ENCODE measurements at regions not wholly inside any gene's neighbourhood (a gene's known extent, or its start where the extent isn't known, plus 50 kb on each side); places are given as distances from the start of the nearest gene placed in this dataset.
"Not testable (repeated sequence)": the region's sequence is repeated elsewhere in the genome, so short reads cannot be mapped to it uniquely, and the experiment has no call there.

GRCh38 chr4:72767618-72768302 is 198.7 kb upstream of the ADAMTS3 start:
- DNase-seq, result no peak

DNA sequence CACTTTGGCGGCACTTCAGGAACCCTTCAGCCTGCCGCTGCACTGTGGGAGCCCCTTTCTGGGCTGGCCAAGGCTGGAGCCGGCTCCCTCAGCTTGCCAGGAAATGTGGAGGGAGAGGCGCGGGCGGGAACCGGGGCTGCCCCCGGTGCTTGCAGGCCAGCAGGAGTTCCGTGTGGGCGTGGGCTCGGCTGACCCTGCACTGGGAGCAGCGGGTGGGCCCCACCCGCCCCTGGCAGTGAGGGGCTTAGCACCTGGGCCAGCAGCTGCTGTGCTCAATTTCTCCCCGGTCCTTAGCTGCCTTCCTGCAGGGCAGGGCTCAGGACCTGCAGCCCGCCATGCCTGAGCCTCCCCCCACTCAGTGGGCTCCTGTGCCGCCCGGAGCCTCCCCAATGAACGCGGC is 196.8 kb upstream of the ADAMTS3 start:
- DNase-seq, result not testable (repeated sequence)

DNA sequence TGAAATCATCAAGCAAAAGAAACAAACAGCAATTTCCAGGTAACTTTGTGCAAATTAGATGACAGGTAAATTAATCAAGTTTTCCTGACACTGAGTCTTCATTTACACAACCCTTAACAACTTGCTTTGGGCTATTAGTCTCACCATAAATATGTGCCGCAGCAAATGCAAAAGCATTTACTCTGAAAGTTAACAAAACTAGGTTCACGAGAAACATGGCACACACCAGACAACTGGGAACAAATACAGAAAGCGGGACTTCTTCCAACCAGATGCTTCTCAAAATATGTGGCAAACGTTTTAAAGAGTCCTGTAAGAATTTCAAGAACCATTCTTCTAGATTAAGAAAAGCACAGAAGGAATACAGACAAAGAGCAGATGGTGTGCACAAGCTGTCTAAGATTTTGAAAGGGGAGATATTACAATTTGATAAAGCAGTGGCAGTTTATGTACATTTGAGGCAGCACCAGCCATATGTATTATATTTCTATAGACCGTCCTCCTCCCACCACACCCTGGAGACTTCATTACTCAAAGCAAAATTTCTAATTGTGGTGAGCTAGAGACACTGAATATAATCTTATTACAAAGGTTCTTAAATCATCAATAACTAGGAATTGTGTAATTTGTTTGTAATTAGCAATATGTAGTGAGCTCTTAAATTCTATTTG is 192.5 kb upstream of the ADAMTS3 start:
- DNase-seq, result no peak

DNA sequence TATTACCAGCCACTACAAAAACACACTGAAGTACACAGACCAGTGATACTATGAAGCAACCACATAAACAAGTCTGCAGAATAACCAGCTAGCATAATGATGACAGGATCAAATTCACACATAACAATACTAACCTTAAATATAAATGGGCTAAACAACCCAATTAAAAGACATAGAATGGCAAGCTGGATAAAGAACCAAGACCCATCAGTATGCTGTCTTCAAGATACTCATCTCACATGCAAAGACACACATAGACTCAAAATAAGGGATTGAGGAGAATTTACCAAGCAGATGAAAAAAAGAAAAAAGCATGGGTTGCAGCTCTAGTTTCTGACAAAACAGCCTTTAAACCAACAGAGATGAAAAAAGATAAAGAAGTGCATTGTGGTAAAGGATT is 184.4 kb upstream of the ADAMTS3 start:
- not testable (repeated sequence) for DNase-seq

DNA sequence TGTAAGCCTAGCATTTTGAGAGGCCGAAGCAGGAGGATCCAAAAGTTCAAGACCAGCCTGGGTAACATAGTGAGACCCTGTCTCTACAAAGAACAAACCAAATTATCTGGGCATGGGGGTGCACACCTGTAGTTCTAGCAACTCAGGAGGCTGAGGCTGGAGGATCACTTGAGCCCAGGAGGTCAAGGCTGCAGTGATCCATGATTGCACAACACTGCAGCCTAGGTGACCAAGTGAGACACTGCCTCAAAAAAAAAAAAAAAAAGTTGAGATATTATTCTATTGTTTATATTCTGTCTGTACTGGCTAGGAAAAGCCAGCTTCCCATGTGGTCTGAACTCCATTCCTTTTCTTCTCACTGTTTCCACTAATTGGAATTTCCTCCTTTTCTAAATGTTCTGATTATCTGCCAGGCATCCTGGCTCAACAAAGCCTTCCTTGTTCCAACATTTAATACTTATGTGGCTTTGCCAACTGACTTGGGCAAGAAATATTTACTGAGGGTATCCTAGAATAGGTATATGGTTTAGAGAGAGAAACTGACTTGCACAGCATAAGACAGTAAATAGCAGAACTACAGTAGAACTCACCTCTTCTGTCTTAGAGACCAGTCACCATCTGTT is 175.2 kb upstream of the ADAMTS3 start:
- DNase-seq, result no peak

GRCh38 chr4:72743078-72743477 is 174.1 kb upstream of the ADAMTS3 start:
- no peak for DNase-seq

- no peak for DNase-seq
Measured at GRCh38 chr4:72715299-72715698, 146.3 kb upstream of the ADAMTS3 start.

- no peak for DNase-seq
Measured at GRCh38 chr4:72714482-72715279, 145.7 kb upstream of the ADAMTS3 start.

GRCh38 chr4:72712997-72713396 is 144.0 kb upstream of the ADAMTS3 start:
- no peak for DNase-seq

DNA sequence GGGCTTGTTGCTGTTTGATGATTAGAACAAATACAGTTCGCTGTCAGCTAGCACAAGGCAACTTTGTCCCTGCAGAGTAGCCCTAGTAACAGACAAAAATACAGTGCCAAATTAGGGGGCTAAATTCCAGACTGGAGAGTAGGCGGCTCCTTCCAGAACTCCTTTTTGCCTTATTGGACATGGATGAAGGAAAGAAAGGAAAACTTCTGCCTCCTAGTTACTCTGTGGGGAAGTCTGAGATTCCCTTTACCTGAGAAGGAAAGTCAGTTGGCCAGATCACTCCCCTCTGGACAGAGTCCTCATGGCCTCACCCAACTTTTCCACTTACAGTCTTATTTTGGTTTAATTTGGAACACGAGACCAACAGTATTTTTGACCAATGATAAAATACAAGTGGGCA is 140.5 kb upstream of the ADAMTS3 start:
- no peak for DNase-seq

- DNase-seq, result no peak
Measured at GRCh38 chr4:72706684-72707083, 137.7 kb upstream of the ADAMTS3 start.

DNA sequence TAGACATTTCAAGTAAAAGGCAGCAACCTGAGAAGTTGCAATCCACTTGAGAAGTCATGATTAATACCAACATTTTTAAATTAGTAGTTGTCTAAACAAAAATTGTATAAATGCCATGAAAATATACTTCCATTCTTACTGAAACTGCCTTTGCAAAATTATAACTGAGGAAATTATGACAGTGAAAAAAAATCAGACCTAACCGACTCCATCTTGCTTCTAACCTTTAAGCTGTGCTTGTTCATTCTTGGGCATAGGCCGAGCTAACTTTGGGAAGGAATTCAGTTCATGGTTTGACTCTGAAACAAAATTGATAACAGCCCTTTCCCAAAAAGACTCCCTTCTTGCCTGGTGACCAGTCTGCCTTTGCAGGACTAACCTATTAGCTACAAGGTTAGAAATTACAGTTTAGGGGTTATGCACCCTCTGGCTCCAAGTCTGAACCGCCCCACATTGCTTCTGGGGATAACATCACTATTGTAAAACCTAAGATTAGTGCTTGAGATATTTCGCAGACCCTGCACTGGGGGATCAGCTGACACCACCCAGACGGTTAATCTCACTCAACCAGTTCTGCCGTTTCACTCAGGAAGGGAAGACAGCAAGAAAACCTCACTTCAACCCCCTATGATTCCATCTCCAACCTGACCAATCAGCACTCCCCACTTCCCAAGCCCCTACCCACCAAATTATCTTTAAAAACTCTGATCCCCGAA is 136.1 kb upstream of the ADAMTS3 start:
- not testable (repeated sequence) for DNase-seq

GRCh38 chr4:72702948-72703347 is 133.9 kb upstream of the ADAMTS3 start:
- no peak for DNase-seq

DNA sequence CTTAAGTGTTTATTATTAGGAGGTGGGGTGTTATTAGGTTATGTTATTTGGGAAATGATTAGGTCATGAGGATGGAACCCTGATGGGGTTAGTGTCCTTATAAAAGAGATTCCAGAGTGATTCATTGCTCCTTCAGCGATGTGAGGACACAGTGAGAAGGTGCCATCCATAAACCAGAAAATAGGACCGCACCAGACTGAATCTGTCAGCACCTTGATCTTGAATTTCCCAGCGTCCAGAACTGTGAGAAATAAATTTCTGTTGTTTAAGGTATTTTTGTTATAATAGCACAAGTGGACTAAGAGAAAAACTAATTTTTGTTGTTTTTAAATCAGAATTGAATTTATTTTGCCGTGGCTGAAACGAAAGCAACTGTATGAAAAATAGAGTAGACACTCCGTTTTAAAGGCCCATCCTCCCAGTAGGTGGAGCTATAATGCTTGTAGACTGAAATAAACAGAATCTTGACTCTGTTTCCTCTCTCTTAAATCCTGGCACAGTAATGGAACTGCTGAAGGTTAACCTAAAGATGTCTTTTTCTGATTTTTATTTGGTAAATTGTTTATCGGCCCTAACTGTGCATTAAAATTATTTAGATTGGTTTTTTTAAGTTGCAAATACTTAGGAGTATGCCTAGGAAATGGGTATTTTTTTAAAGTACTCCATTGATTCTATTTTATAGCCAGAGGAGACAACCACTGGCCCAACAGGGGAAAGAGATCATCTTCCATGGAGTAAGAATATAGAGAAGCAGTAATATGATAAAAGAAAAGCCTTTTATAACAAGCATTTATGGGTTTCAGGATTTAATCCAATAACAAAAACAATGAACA is 133.2 kb upstream of the ADAMTS3 start:
- peak; percentile 5 for DNase-seq

DNA sequence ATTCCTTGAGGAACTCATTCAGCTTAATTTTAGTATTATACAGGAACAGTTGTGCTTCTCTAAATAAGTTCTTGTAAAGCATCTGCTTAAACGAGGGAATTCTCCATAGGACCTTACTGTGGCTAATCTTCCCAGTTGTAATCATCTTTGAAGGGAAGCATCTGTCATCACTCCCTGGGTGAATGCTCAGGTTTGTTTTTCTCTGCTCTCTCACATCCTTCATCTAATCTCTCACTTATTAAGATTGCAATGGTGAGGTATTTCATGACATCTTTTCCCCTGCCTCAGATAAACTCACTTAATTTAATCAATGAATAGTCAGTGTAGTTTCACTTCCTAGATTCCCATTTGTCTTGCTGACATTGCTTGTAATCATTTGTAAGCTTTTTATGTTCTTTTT is 121.8 kb upstream of the ADAMTS3 start:
- no peak for DNase-seq

GRCh38 chr4:72689923-72690322 is 120.9 kb upstream of the ADAMTS3 start:
- no peak for DNase-seq

DNA sequence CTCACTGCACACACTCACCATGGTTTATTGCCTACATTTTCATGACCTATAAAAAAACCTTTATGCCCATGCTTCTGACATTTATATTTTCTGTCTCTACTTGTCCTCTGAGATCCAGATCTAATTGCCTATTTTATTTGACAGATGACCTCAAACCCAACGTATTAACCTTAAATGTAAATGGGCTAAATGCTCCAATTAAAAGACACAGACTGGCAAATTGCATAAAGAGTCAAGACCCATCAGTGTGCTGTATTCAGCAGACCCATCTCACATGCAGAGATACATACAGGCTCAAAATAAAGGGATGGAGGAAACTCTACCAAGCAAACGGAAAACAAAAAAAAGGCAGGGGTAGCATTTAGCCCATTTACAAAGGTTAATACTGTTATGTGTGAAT is 117.4 kb upstream of the ADAMTS3 start:
- not testable (repeated sequence) for DNase-seq

GRCh38 chr4:72679666-72680065 is 110.6 kb upstream of the ADAMTS3 start:
- no peak for DNase-seq

DNA sequence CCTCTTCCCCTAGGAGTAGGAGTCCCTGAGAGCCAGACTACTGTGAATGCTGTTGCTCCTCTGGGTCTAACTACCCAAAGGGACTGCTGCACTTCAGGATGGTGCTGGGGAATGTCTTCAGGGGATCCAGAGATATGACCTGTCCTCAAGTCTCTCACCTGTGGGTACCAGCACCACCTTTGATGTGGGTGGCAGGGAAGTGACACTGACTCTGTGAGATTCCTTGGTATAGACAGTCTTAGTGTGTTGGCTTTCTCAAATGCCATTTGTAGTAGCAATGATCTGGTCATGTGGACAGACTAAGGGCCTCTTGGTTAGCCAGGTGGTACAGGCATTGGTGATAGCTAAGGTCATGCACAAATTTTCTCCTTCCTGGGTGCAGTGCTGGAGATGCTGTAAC is 108.9 kb upstream of the ADAMTS3 start:
- no peak for DNase-seq

GRCh38 chr4:72677265-72677664 is 108.2 kb upstream of the ADAMTS3 start:
- no peak for DNase-seq

DNA sequence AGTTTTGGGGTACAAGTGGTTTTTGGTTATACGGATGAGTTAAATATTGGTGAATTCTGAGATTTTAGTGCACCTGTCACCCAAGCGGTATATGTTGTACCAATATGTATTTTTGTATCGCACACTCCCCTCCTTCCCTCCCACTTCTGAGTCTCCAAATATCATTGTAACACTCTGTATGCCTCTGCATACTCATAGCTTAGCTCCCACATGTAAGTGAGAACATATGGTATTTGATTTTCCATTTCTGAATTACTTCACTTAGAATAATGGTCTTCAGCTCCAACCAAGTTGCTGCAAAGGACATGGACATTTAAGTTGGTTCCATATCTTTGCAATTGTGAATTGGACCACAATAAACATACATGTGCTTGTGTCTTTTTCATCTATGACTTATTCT is 103.0 kb upstream of the ADAMTS3 start:
- DNase-seq, result no peak

DNA sequence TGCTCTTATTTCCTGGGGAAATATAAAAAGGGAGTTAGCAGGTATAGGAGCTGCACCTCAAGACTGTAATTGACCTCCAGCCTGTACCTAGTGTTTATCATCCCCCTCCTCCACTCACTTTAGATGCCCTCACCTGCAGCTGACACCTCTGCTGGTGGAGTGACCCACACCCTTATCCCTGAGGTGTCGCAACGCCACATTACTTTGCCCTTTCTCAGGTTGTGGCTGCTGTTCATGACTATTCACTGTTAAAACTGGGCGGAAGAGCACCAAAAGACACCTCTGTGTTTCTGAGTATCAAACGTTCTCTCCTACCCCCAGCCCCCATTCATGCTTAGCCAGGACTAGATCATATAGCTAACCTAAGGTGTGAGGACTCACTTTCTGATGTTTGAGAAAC is 101.5 kb upstream of the ADAMTS3 start:
- no peak for DNase-seq

All from GDM1 (cell line).